CD4-positive, alpha-beta T cell (primary cell): ENCODE measurements at regions not wholly inside any gene's neighbourhood (a gene's known extent, or its start where the extent isn't known, plus 50 kb on each side); places are given as distances from the start of the nearest gene placed in this dataset.

Experiments used
- ATAC-seq: fragments of 200-7000 bp; cut with Tn5 transposase; one replicate; pipeline ENCODE4 v1.10.0; 2022; ENCODE audit warnings: mild to moderate bottlenecking; ENCODE audit not compliant: poor library complexity
- CTCF ChIA-PET: fragments of 350-600 bp; sonication (Branson Sonifier 250); formaldehyde crosslinking; loops from one replicate; lab custom pipeline; 2021; ENCODE audit warnings: antibody characterized with exemption, inconsistent platforms; lab: Charles Lee
- POLR2A ChIA-PET: fragments of 350-600 bp; sonication (Branson Sonifier 250); formaldehyde crosslinking; loops from one replicate; lab custom pipeline; 2021; ENCODE audit warnings: antibody characterized with exemption, inconsistent platforms; lab: Charles Lee
- DNase-seq, 14 experiments: peaks; one replicate each; pipeline ENCODE4 v3.0.0-alpha.2; 2013 to 2020; ENCODE audit warnings: mixed read lengths in 2 of 14
- H3K27ac ChIP-seq, 2 donors: one replicate each; pipeline versions ENCODE4 v1.5.1 to v1.7.0; 2013; ENCODE audit warnings: low read length in 2 of 2, low read depth in 1 of 2, mild to moderate bottlenecking in 1 of 2
- H3K27me3 ChIP-seq, 2 experiments: 1 replicate in 1 of 2; 2 replicates in 1 of 2; pipeline versions ENCODE4 v1.6.1 to v1.7.0; 2013; ENCODE audit warnings: low read length in 2 of 2, control low read depth in 1 of 2, mild to moderate bottlenecking in 1 of 2, moderate library complexity in 1 of 2; ENCODE audit not compliant: insufficient read depth in 2 of 2, control insufficient read depth in 1 of 2
- H3K36me3 ChIP-seq: one replicate; pipeline ENCODE4 v1.6.1; 2013; ENCODE audit warnings: low read length, control low read depth; ENCODE audit not compliant: insufficient read depth
- H3K4me1 ChIP-seq: one replicate; pipeline ENCODE4 v1.6.1; 2013; ENCODE audit warnings: low read length, control low read depth; ENCODE audit not compliant: insufficient read depth
- H3K4me3 ChIP-seq: one replicate; pipeline ENCODE4 v1.5.1; 2013; ENCODE audit warnings: mild to moderate bottlenecking, low read length, moderate library complexity
- H3K9me3 ChIP-seq, 2 experiments: 1 replicate in 1 of 2; 2 replicates in 1 of 2; pipeline versions ENCODE4 v1.6.1 to v1.7.0; 2013; ENCODE audit warnings: low read length in 2 of 2, mild to moderate bottlenecking in 2 of 2, control low read depth in 1 of 2, moderate library complexity in 1 of 2; ENCODE audit not compliant: control insufficient read depth in 1 of 2, insufficient read depth in 1 of 2
- H3K27ac Mint-ChIP-seq: one replicate; pipeline ENCODE4 v1.8.0; 2020; ENCODE audit warnings: mixed read lengths
- H3K27me3 Mint-ChIP-seq: one replicate; pipeline ENCODE4 v1.8.0; 2021; ENCODE audit warnings: mixed read lengths
- H3K36me3 Mint-ChIP-seq: one replicate; pipeline ENCODE4 v1.8.0; 2021; ENCODE audit warnings: low read depth, mixed read lengths
- H3K4me1 Mint-ChIP-seq: one replicate; pipeline ENCODE4 v1.8.0; 2021; ENCODE audit warnings: low read depth, mixed read lengths
- H3K4me3 Mint-ChIP-seq: one replicate; pipeline ENCODE4 v1.8.0; 2020; ENCODE audit warnings: mild to moderate bottlenecking, mixed read lengths
- H3K9me3 Mint-ChIP-seq: one replicate; pipeline ENCODE4 v1.8.0; 2020; ENCODE audit warnings: mixed read lengths
- CTCF ChIP-seq: fragments of 200-600 bp; IDR thresholded peaks from one replicate; pipeline ENCODE4 v1.8.0; 2022; ENCODE audit warnings: antibody characterized with exemption, mild to moderate bottlenecking
- intact Hi-C, 2 experiments: fragments of 100-400 bp; cut with DNase I in 1 of 2; cut with micrococcal nuclease in 1 of 2; formaldehyde crosslinking; loops; one replicate each; pipeline versions ENCODE4 v1.15.1 to v1.9.0; 2023 to 2025; cut with DNase I, micrococcal nuclease

DNA sequence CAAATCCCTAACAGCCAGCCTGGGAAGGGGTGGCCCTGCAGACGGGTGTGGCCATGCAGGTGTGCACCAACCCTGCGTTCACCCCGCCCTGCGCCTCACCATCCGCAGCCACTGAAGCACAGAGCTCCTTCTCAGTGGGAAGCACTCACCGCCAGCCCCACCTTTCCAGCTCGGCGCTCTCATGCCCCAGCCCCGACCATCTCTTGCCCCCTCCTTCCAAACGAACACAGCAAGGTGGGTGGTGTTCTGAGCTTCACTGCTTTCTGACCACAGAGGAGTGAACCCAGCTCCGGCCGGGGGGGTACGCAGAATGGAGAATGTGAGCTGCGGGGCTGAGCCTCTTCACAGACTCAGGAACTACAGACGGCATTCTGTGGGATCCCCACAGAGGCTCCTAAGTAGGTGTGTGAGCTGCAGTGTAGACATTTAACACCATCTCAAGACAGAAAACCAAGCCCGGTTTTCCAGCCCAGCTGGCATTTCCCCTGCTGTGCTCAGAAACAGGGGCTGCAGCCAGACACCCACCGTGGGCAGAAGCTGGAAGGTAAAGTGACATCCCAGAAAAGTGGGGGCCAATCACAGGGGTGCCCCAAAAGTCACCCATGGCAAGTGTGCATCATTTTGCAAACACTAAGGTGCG lies 88.4 kb upstream of the RTL6 start:
- Histone ChIP-seq H3K36me3 (no peaks in the 10 kb centered on the region), H3K27ac (no peak overlapping the region), H3K4me3 (no peak overlapping the region), H3K4me1 (peaks cover 12% of the 10 kb centered on the region), H3K9me3 (no peaks in the 10 kb centered on the region), H3K27me3 (peaks cover 0 to 18% of the 10 kb centered on the region in 2 experiments)
- ChIA-PET CTCF (no interaction called here), POLR2A (no interaction called here)
- H3K4me1 Mint-ChIP-seq = peaks cover 5% of the 10 kb centered on the region
- TF ChIP-seq CTCF = no peak
- H3K27ac Mint-ChIP-seq = no peak overlapping the region
- intact Hi-C loops = loop anchor here in 1 of 2 experiments (10.0 kb wide), 1 partner anchor 442 kb away; no protein-coding TSS in a partner anchor
- no peak for ATAC-seq
- H3K9me3 Mint-ChIP-seq = no peaks in the 10 kb centered on the region
- H3K4me3 Mint-ChIP-seq = no peak overlapping the region
- H3K36me3 Mint-ChIP-seq = no peaks in the 10 kb centered on the region
- DNase-seq = no peak
- peaks cover 42% of the 10 kb centered on the region for H3K27me3 Mint-ChIP-seq

- no peaks in the 10 kb centered on the region for H3K9me3 ChIP-seq
- no peaks in the 10 kb centered on the region for H3K9me3 Mint-ChIP-seq
- TF ChIP-seq CTCF = no peak
- intact Hi-C loops = loop anchor here in 1 of 2 experiments (10.0 kb wide), 1 partner anchor 441 kb away; no protein-coding TSS in a partner anchor
- CTCF ChIA-PET = no interaction called here
- no peak overlapping the region for H3K27ac ChIP-seq
- POLR2A ChIA-PET = no interaction called here
- peaks cover 12% of the 10 kb centered on the region for H3K4me1 ChIP-seq
- peaks cover 5% of the 10 kb centered on the region for H3K4me1 Mint-ChIP-seq
- H3K27ac Mint-ChIP-seq = no peak overlapping the region
- DNase-seq = no peak
- H3K27me3 Mint-ChIP-seq = peaks cover 42% of the 10 kb centered on the region
- no peaks in the 10 kb centered on the region for H3K36me3 Mint-ChIP-seq
- peaks cover 0 to 18% of the 10 kb centered on the region in 2 experiments for H3K27me3 ChIP-seq
- H3K4me3 Mint-ChIP-seq = no peak overlapping the region
- H3K36me3 ChIP-seq = no peaks in the 10 kb centered on the region
- no peak for ATAC-seq
- no peak overlapping the region for H3K4me3 ChIP-seq
These were observed 87.7 kb upstream of the RTL6 start for GRCh38 chr22:44585559-44586350.

- H3K27ac Mint-ChIP-seq = no peak overlapping the region
- DNase-seq (no peak), ATAC-seq (no peak)
- Histone ChIP-seq H3K27me3 (peaks cover 0 to 18% of the 10 kb centered on the region in 2 experiments), H3K4me1 (peaks cover 12% of the 10 kb centered on the region), H3K36me3 (no peaks in the 10 kb centered on the region), H3K4me3 (no peak overlapping the region), H3K27ac (no peak overlapping the region), H3K9me3 (no peaks in the 10 kb centered on the region)
- H3K4me1 Mint-ChIP-seq = peaks cover 5% of the 10 kb centered on the region
- H3K4me3 Mint-ChIP-seq = no peak overlapping the region
- no peak for TF ChIP-seq CTCF
- H3K9me3 Mint-ChIP-seq = no peaks in the 10 kb centered on the region
- H3K36me3 Mint-ChIP-seq = no peaks in the 10 kb centered on the region
- CTCF ChIA-PET = no interaction called here
- POLR2A ChIA-PET = no interaction called here
- intact Hi-C loops = loop anchor here in 1 of 2 experiments (10.0 kb wide), 1 partner anchor 440 kb away; no protein-coding TSS in a partner anchor
- peaks cover 41% of the 10 kb centered on the region for H3K27me3 Mint-ChIP-seq
These were observed 86.3 kb upstream of the RTL6 start for GRCh38 chr22:44584256-44584902.
